Esophagus muscularis mucosa (tissue), 4 donors: ENCODE measurements at regions not wholly inside any gene's neighbourhood (a gene's known extent, or its start where the extent isn't known, plus 50 kb on each side); places are given as distances from the start of the nearest gene placed in this dataset.

ENCODE experiments used
- DNase-seq: peaks from one replicate; pipeline ENCODE4 v3.0.0-alpha.2; 2017; ENCODE audit errors: extremely low spot score
- H3K27ac ChIP-seq, 4 donors: fragments of 200-600 bp; sonication (generic); replicated peaks in 1 of 4; 1 replicate in 3 of 4; 2 replicates in 1 of 4; pipeline ENCODE4 v1.5.1; 2016 to 2019; ENCODE audit warnings: mild to moderate bottlenecking in 1 of 4
- H3K27me3 ChIP-seq, 4 donors: fragments of 200-600 bp; sonication (generic); one replicate each; pipeline versions ENCODE4 v1.5.1 to v1.6.0; 2016 to 2019
- H3K36me3 ChIP-seq, 4 donors: fragments of 200-600 bp; sonication (generic); one replicate each; pipeline ENCODE4 v1.5.1; 2016 to 2019
- H3K4me1 ChIP-seq, 4 donors: fragments of 200-600 bp; sonication (generic); one replicate each; pipeline ENCODE4 v1.5.1; 2016 to 2019
- H3K4me3 ChIP-seq, 4 donors: fragments of 200-600 bp; sonication (generic); 1 replicate in 2 of 4; 2 replicates in 2 of 4; pipeline ENCODE4 v1.5.1; 2016 to 2019; ENCODE audit warnings: mild to moderate bottlenecking in 4 of 4, moderate library complexity in 1 of 4
- H3K9me3 ChIP-seq, 4 donors: fragments of 200-600 bp; sonication (generic); 1 replicate in 3 of 4; 2 replicates in 1 of 4; pipeline ENCODE4 v1.5.1; 2016 to 2019
- CTCF ChIP-seq, 3 experiments: fragments of 200-600 bp in 2 of 3; fragments of 450-650 bp in 1 of 3; sonication (generic) in 2 of 3; IDR thresholded peaks; one replicate each; pipeline ENCODE4 v1.5.1; 2017 to 2019; ENCODE audit warnings: antibody characterized with exemption in 3 of 3, mild to moderate bottlenecking in 2 of 3, moderate library complexity in 1 of 3
- EP300 ChIP-seq: sonication (generic); formaldehyde crosslinking; IDR thresholded peaks from one replicate; pipeline ENCODE4 v1.6.1; 2017; ENCODE audit warnings: antibody characterized with exemption
- POLR2A ChIP-seq: fragments of 450-650 bp; IDR thresholded peaks from one replicate; pipeline ENCODE4 v1.6.1; 2017; ENCODE audit warnings: antibody characterized with exemption, moderate library complexity, mild to moderate bottlenecking, low read depth
- POLR2AphosphoS5 ChIP-seq, 2 donors: sonication (generic); formaldehyde crosslinking; IDR thresholded peaks; one replicate each; pipeline ENCODE4 v1.6.1; 2017; ENCODE audit warnings: antibody characterized with exemption in 2 of 2
- WGBS: methylation state at CpG from one replicate; pipeline ENCODE4 v1.1.5; 2018; 5-methylcytosine and 5-hydroxymethylcytosine counted together
- intact Hi-C: fragments of 100-400 bp; cut with DNase I; formaldehyde crosslinking; loops from one replicate; pipeline ENCODE4 v1.15.1; 2023

- no peak overlapping the region for H3K4me3 ChIP-seq
- no peak overlapping the region for H3K27ac ChIP-seq
- H3K9me3 ChIP-seq: no peaks in the 10 kb centered on the region
- no peaks in the 10 kb centered on the region for H3K4me1 ChIP-seq
- no peaks in the 10 kb centered on the region for H3K36me3 ChIP-seq
- intact Hi-C loops: no loop called here
- DNase-seq: no peak
- TF ChIP-seq POLR2A (no peak), CTCF (IDR thresholded peaks at IDR 0.05) (no peak), POLR2AphosphoS5 (IDR thresholded peaks at IDR 0.05) (no peak), EP300 (no peak)
- no peaks in the 10 kb centered on the region for H3K27me3 ChIP-seq
- 54% methylated on average over 2 of the region's 2 CpGs for WGBS
Observed at GRCh38 chr12:77540097-77540496, 290.6 kb upstream of the NAV3 start.

- no peak for DNase-seq
- Histone ChIP-seq H3K27me3 (no peaks in the 10 kb centered on the region), H3K4me1 (no peaks in the 10 kb centered on the region), H3K4me3 (no peak overlapping the region), H3K9me3 (no peaks in the 10 kb centered on the region), H3K27ac (no peak overlapping the region), H3K36me3 (no peaks in the 10 kb centered on the region)
- intact Hi-C loops: no loop called here
- TF ChIP-seq POLR2AphosphoS5 (IDR thresholded peaks at IDR 0.05) (no peak), CTCF (IDR thresholded peaks at IDR 0.05) (no peak), POLR2A (no peak), EP300 (no peak)
- 89% methylated on average over 1 of the region's 1 CpG for WGBS
Observed at GRCh38 chr12:77537663-77538062, 293.0 kb upstream of the NAV3 start.

- intact Hi-C loops: no loop called here
- no peaks in the 10 kb centered on the region for H3K9me3 ChIP-seq
- no peaks in the 10 kb centered on the region for H3K4me1 ChIP-seq
- no peak overlapping the region for H3K4me3 ChIP-seq
- no peak for DNase-seq
- no peaks in the 10 kb centered on the region for H3K36me3 ChIP-seq
- 94% methylated on average over 2 of the region's 2 CpGs for WGBS
- no peak for TF ChIP-seq POLR2A
- no peak for TF ChIP-seq POLR2AphosphoS5 (IDR thresholded peaks at IDR 0.05)
- no peak for TF ChIP-seq CTCF (IDR thresholded peaks at IDR 0.05)
- no peak for TF ChIP-seq EP300
- no peaks in the 10 kb centered on the region for H3K27me3 ChIP-seq
- no peak overlapping the region for H3K27ac ChIP-seq
Observed at GRCh38 chr12:77535734-77536133, 295.0 kb upstream of the NAV3 start.

- Histone ChIP-seq H3K4me1 (no peaks in the 10 kb centered on the region), H3K36me3 (no peaks in the 10 kb centered on the region), H3K9me3 (peaks cover 0 to 7% (median 0%) of the 10 kb centered on the region in 4 donors), H3K27ac (no peak overlapping the region), H3K27me3 (no peaks in the 10 kb centered on the region), H3K4me3 (no peak overlapping the region)
- TF ChIP-seq POLR2A (no peak), CTCF (IDR thresholded peaks at IDR 0.05) (no peak)
- DNase-seq: no peak
- intact Hi-C loops: no loop called here
Observed at GRCh38 chr12:77531912-77532311, 298.8 kb upstream of the NAV3 start.

- Histone ChIP-seq H3K4me1 (peaks cover 0 to 8% (median 2%) of the 10 kb centered on the region in 4 donors), H3K9me3 (no peaks in the 10 kb centered on the region), H3K36me3 (no peaks in the 10 kb centered on the region), H3K27ac (no peak overlapping the region), H3K4me3 (no peak overlapping the region), H3K27me3 (no peaks in the 10 kb centered on the region)
- DNase-seq: no peak
- 28% methylated on average over 1 of the region's 1 CpG for WGBS
- no peak for TF ChIP-seq POLR2A
- no peak for TF ChIP-seq POLR2AphosphoS5 (IDR thresholded peaks at IDR 0.05)
- TF ChIP-seq EP300: no peak
- TF ChIP-seq CTCF (IDR thresholded peaks at IDR 0.05): no peak
- intact Hi-C loops: no loop called here
Observed at GRCh38 chr12:77522247-77522646, 308.4 kb upstream of the NAV3 start.
